Small intestine (tissue), 7 donors: ENCODE measurements at regions not wholly inside any gene's neighbourhood (a gene's known extent, or its start where the extent isn't known, plus 50 kb on each side); places are given as distances from the start of the nearest gene placed in this dataset.

ENCODE experiments used
- DNase-seq, 2 donors: peaks; one replicate each; pipeline versions ENCODE4 v3.0.0 to v3.0.0-alpha.2; 2013
- FAIRE-seq: peaks from 2 replicates; lab custom pipeline; 2012; peaks lifted over from hg19 to GRCh38; lab: Jason Lieb, UNC
- H3K27ac ChIP-seq, 3 donors: one replicate each; pipeline ENCODE4 v1.5.1; 2013; ENCODE audit warnings: low read length in 2 of 3, mild to moderate bottlenecking in 2 of 3, control low read depth in 1 of 3, inconsistent platforms in 1 of 3, low read depth in 1 of 3, moderate library complexity in 1 of 3
- H3K27me3 ChIP-seq, 3 donors: one replicate each; pipeline ENCODE4 v1.6.1; 2013; ENCODE audit warnings: low read length in 3 of 3, inconsistent platforms in 1 of 3; ENCODE audit not compliant: control insufficient read depth in 3 of 3, insufficient read depth in 3 of 3
- H3K36me3 ChIP-seq, 3 donors: one replicate each; pipeline ENCODE4 v1.6.1; 2013; ENCODE audit warnings: low read length in 3 of 3, inconsistent platforms in 1 of 3, low read depth in 1 of 3, mild to moderate bottlenecking in 1 of 3, moderate library complexity in 1 of 3; ENCODE audit not compliant: control insufficient read depth in 3 of 3, insufficient read depth in 2 of 3
- H3K4me1 ChIP-seq, 3 donors: one replicate each; pipeline ENCODE4 v1.6.1; 2013; ENCODE audit warnings: low read length in 2 of 3, inconsistent platforms in 1 of 3, low read depth in 1 of 3, mild to moderate bottlenecking in 1 of 3, moderate library complexity in 1 of 3; ENCODE audit not compliant: control insufficient read depth in 3 of 3, insufficient read depth in 2 of 3
- H3K4me3 ChIP-seq, 3 donors: one replicate each; pipeline ENCODE4 v1.5.1; 2013; ENCODE audit warnings: low read length in 3 of 3, control low read depth in 1 of 3, inconsistent platforms in 1 of 3, low read depth in 1 of 3, mild to moderate bottlenecking in 1 of 3, moderate library complexity in 1 of 3
- H3K9me3 ChIP-seq, 2 donors: one replicate each; pipeline ENCODE4 v1.6.1; 2013; ENCODE audit warnings: low read depth in 1 of 2, low read length in 1 of 2; ENCODE audit not compliant: control insufficient read depth in 2 of 2, insufficient read depth in 1 of 2
- WGBS, 3 donors: extraction: QIAGEN DNeasy Blood & Tissue Kit; methylation state at CpG; one replicate each; pipeline ENCODE4 v1.1.7; 2013; 5-methylcytosine and 5-hydroxymethylcytosine counted together
- donor health status: healthy with polysubstance abuse.
- donor health status: control.
- donor health status: control.
- donor health status: Bipolar disorder and iron deficiency.
- donor health status: healthy.

- H3K27ac ChIP-seq: no peak overlapping the region
- no peak for FAIRE-seq
- no peak for DNase-seq
- no peaks in the 10 kb centered on the region for H3K9me3 ChIP-seq
- H3K4me3 ChIP-seq: no peak overlapping the region
- no peaks in the 10 kb centered on the region for H3K36me3 ChIP-seq
- no peaks in the 10 kb centered on the region for H3K4me1 ChIP-seq
- no peaks in the 10 kb centered on the region for H3K27me3 ChIP-seq
- 70 to 89% (median 84%) methylated on average over 1 of the region's 1 CpG for WGBS, 3 donors
Observed at GRCh38 chr9:26412446-26412845, 480.2 kb downstream of the CAAP1 start.

- Histone ChIP-seq H3K36me3 (no peaks in the 10 kb centered on the region), H3K4me3 (no peak overlapping the region), H3K27me3 (no peaks in the 10 kb centered on the region), H3K9me3 (no peaks in the 10 kb centered on the region), H3K27ac (no peak overlapping the region), H3K4me1 (no peaks in the 10 kb centered on the region)
- WGBS, 3 donors: 67 to 71% (median 68%) methylated on average over 2 of the region's 2 CpGs
- no peak for FAIRE-seq
- no peak for DNase-seq
Observed at GRCh38 chr9:26406676-26407075, 485.9 kb downstream of the CAAP1 start.

GRCh38 chr9:26399556-26399955 lies 493.0 kb downstream of the CAAP1 start:
- no peaks in the 10 kb centered on the region for H3K4me1 ChIP-seq

DNA sequence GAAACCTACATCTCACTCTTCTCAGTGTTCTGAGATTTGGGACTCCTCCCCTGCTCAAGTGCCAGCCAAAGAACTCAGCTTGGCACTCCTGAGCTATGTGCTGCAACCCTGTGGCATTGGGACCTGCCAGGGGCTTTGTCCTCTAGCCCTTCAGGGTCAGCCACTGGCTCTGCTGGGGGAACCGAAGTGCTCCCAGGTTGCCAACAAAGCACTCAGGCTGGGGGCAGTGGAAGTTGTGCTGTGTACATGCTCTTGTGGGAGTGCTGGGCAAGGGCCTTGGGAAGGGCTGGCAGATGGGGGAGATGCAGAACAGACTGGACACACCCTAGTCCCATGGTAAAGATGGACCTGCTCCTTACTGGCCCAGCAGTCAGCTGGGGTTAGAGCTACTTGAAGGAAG lies 498.6 kb downstream of the CAAP1 start:
- H3K4me3 ChIP-seq: no peak overlapping the region
- DNase-seq (no peak), FAIRE-seq (no peak)
- no peaks in the 10 kb centered on the region for H3K4me1 ChIP-seq
- 88 to 100% (median 90%) methylated on average over 1 of the region's 1 CpG for WGBS, 3 donors
- H3K36me3 ChIP-seq: no peaks in the 10 kb centered on the region
- no peaks in the 10 kb centered on the region for H3K27me3 ChIP-seq
- H3K27ac ChIP-seq: no peak overlapping the region
- H3K9me3 ChIP-seq: peaks cover 0 to 8% of the 10 kb centered on the region in 2 donors

More at GRCh38 chr9:26399556-26399955, 493.0 kb downstream of the CAAP1 start:
- DNase-seq (no peak), FAIRE-seq (no peak)
- no peaks in the 10 kb centered on the region for H3K9me3 ChIP-seq
- H3K27ac ChIP-seq: no peak overlapping the region
- no peaks in the 10 kb centered on the region for H3K27me3 ChIP-seq
- WGBS, 3 donors: 73 to 89% (median 78%) methylated on average over 4 of the region's 4 CpGs
- H3K4me3 ChIP-seq: no peak overlapping the region
- H3K36me3 ChIP-seq: no peaks in the 10 kb centered on the region

- FAIRE-seq: no peak
Observed at GRCh38 chr9:26392639-26393038, 500.0 kb downstream of the CAAP1 start.

GRCh38 chr9:26391036-26391435 lies 501.6 kb downstream of the CAAP1 start:
- 61 to 70% (median 63%) methylated on average over 4 of the region's 4 CpGs for WGBS, 3 donors
- Histone ChIP-seq H3K27me3 (no peaks in the 10 kb centered on the region), H3K36me3 (no peaks in the 10 kb centered on the region), H3K27ac (no peak overlapping the region), H3K9me3 (peaks cover 0 to 8% of the 10 kb centered on the region in 2 donors), H3K4me3 (no peak overlapping the region), H3K4me1 (no peaks in the 10 kb centered on the region)
- FAIRE-seq (no peak), DNase-seq (no peak)

More at GRCh38 chr9:26392639-26393038, 500.0 kb downstream of the CAAP1 start:
- H3K9me3 ChIP-seq: peaks cover 0 to 8% of the 10 kb centered on the region in 2 donors
- H3K27me3 ChIP-seq: no peaks in the 10 kb centered on the region
- H3K27ac ChIP-seq: no peak overlapping the region
- H3K4me3 ChIP-seq: no peak overlapping the region
- DNase-seq: no peak
- H3K36me3 ChIP-seq: no peaks in the 10 kb centered on the region
- no peaks in the 10 kb centered on the region for H3K4me1 ChIP-seq

GRCh38 chr9:26375448-26375847 lies 517.2 kb downstream of the CAAP1 start:
- 85 to 87% (median 86%) methylated on average over 2 of the region's 2 CpGs for WGBS, 3 donors

GRCh38 chr9:26373616-26374015 lies 519.0 kb downstream of the CAAP1 start:
- H3K36me3 ChIP-seq: no peaks in the 10 kb centered on the region
- no peak overlapping the region for H3K27ac ChIP-seq
- 88 to 89% (median 89%) methylated on average over 2 of the region's 2 CpGs for WGBS, 3 donors
- FAIRE-seq (no peak), DNase-seq (no peak)
- H3K27me3 ChIP-seq: no peaks in the 10 kb centered on the region
- no peaks in the 10 kb centered on the region for H3K9me3 ChIP-seq
- no peaks in the 10 kb centered on the region for H3K4me1 ChIP-seq
- H3K4me3 ChIP-seq: no peak overlapping the region

More at GRCh38 chr9:26375448-26375847, 517.2 kb downstream of the CAAP1 start:
- FAIRE-seq (no peak), DNase-seq (no peak)
- H3K27ac ChIP-seq: no peak overlapping the region
- H3K27me3 ChIP-seq: no peaks in the 10 kb centered on the region
- H3K36me3 ChIP-seq: no peaks in the 10 kb centered on the region
- H3K4me3 ChIP-seq: no peak overlapping the region
- H3K9me3 ChIP-seq: no peaks in the 10 kb centered on the region
- no peaks in the 10 kb centered on the region for H3K4me1 ChIP-seq

- no peaks in the 10 kb centered on the region for H3K27me3 ChIP-seq
- H3K4me3 ChIP-seq: no peak overlapping the region
- FAIRE-seq: no peak
- no peak overlapping the region for H3K27ac ChIP-seq
- 76 to 91% (median 88%) methylated on average over 1 of the region's 1 CpG for whole genome bisulfite sequencing, 3 donors
- no peaks in the 10 kb centered on the region for H3K36me3 ChIP-seq
- no peaks in the 10 kb centered on the region for H3K9me3 ChIP-seq
- no peaks in the 10 kb centered on the region for H3K4me1 ChIP-seq
- no peak for DNase-seq
Observed at GRCh38 chr9:26371236-26371635, 521.4 kb downstream of the CAAP1 start.
